Epithelial cell of esophagus (primary cell): ENCODE measurements at regions not wholly inside any gene's neighbourhood (a gene's known extent, or its start where the extent isn't known, plus 50 kb on each side); places are given as distances from the start of the nearest gene placed in this dataset.
A peak's percentile ranks its signal among the peaks of the same experiment; 100 is the strongest.

Experiments
- DNase-seq: peaks from one replicate; pipeline ENCODE4 v3.0.0; 2010; ENCODE audit warnings: low read depth
- H3K4me3 ChIP-seq: 2 replicates; pipeline ENCODE4 v1.5.1; 2011; ENCODE audit warnings: mild to moderate bottlenecking, low read length, control low read depth
- CTCF ChIP-seq: IDR thresholded peaks from 2 replicates; pipeline ENCODE4 v1.5.1; 2011; ENCODE audit warnings: low read depth, mild to moderate bottlenecking, low read length, control low read depth, inconsistent platforms; ENCODE audit not compliant: insufficient read depth; ENCODE audit errors: missing control alignments

- no peak for TF ChIP-seq CTCF
- H3K4me3 ChIP-seq: no peak overlapping the region
- peak; percentile 33 for DNase-seq
Measured at GRCh38 chr4:128591482-128591881, 218.0 kb upstream of the JADE1 start.

- DNase-seq: no peak
- H3K4me3 ChIP-seq: no peak overlapping the region
- TF ChIP-seq CTCF: no peak
Measured at GRCh38 chr4:128590773-128591172, 218.7 kb upstream of the JADE1 start.

GRCh38 chr4:128590034-128590740, 219.3 kb upstream of the JADE1 start:
- no peak for TF ChIP-seq CTCF
- DNase-seq: no peak
- no peak overlapping the region for H3K4me3 ChIP-seq

GRCh38 chr4:128589384-128589965, 220.0 kb upstream of the JADE1 start:
- TF ChIP-seq CTCF: no peak
- no peak overlapping the region for H3K4me3 ChIP-seq
- DNase-seq: no peak

- TF ChIP-seq CTCF: no peak
- no peak for DNase-seq
- H3K4me3 ChIP-seq: no peak overlapping the region
Measured at GRCh38 chr4:128587382-128587781, 222.1 kb upstream of the JADE1 start.

GRCh38 chr4:128583753-128584712, 225.5 kb upstream of the JADE1 start:
- DNase-seq: no peak
- no peak for TF ChIP-seq CTCF
- no peak overlapping the region for H3K4me3 ChIP-seq
